ENCODE measurements at regions not wholly inside any gene's neighbourhood (a gene's known extent, or its start where the extent isn't known, plus 50 kb on each side); places are given as distances from the start of the nearest gene placed in this dataset.
"Not testable (repeated sequence)": the region's sequence is repeated elsewhere in the genome, so short reads cannot be mapped to it uniquely, and the experiment has no call there.

GRCh38 chr10:118911363-118911762, 118.2 kb upstream of the NANOS1 start:
- DNase-seq (ENCODE audit: extremely low spot score, insufficient read length, low read depth), result no peak

GRCh38 chr10:118912961-118913600, 116.4 kb upstream of the NANOS1 start:
- FAIRE-seq (no peak), DNase-seq (ENCODE audit: extremely low spot score, insufficient read length, low read depth) (no peak)

More at GRCh38 chr10:118911363-118911762, 118.2 kb upstream of the NANOS1 start:
- no peak for FAIRE-seq

- FAIRE-seq, result no peak
These were observed 115.7 kb upstream of the NANOS1 start for GRCh38 chr10:118913825-118914224.

GRCh38 chr10:118914629-118915028, 114.9 kb upstream of the NANOS1 start:
- no peak for DNase-seq (ENCODE audit: extremely low spot score, insufficient read length, low read depth)
- no peak for FAIRE-seq

More at GRCh38 chr10:118913825-118914224, 115.7 kb upstream of the NANOS1 start:
- no peak for DNase-seq (ENCODE audit: extremely low spot score, insufficient read length, low read depth)

- FAIRE-seq, result no peak
- no peak for DNase-seq (ENCODE audit: extremely low spot score, insufficient read length, low read depth)
These were observed 114.4 kb upstream of the NANOS1 start for GRCh38 chr10:118915161-118915560.

GRCh38 chr10:118916777-118917176, 112.7 kb upstream of the NANOS1 start:
- DNase-seq (ENCODE audit: extremely low spot score, insufficient read length, low read depth) (no peak), FAIRE-seq (no peak)

- FAIRE-seq (no peak), DNase-seq (ENCODE audit: extremely low spot score, insufficient read length, low read depth) (no peak)
These were observed 111.8 kb upstream of the NANOS1 start for GRCh38 chr10:118917701-118918100.

- FAIRE-seq (no peak), DNase-seq (ENCODE audit: extremely low spot score, insufficient read length, low read depth) (no peak)
These were observed 111.4 kb upstream of the NANOS1 start for GRCh38 chr10:118918116-118918515.

GRCh38 chr10:118918587-118918986, 110.9 kb upstream of the NANOS1 start:
- DNase-seq (ENCODE audit: extremely low spot score, insufficient read length, low read depth) (no peak), FAIRE-seq (no peak)

- FAIRE-seq, result no peak
These were observed 109.3 kb upstream of the NANOS1 start for GRCh38 chr10:118920206-118920605.

GRCh38 chr10:118922226-118922625, 107.3 kb upstream of the NANOS1 start:
- DNase-seq (ENCODE audit: extremely low spot score, insufficient read length, low read depth) (no peak), FAIRE-seq (no peak)

More at GRCh38 chr10:118920206-118920605, 109.3 kb upstream of the NANOS1 start:
- no peak for DNase-seq (ENCODE audit: extremely low spot score, insufficient read length, low read depth)

- FAIRE-seq, result no peak
- DNase-seq (ENCODE audit: extremely low spot score, insufficient read length, low read depth), result no peak
These were observed 106.5 kb upstream of the NANOS1 start for GRCh38 chr10:118922972-118923371.

GRCh38 chr10:118924493-118924892, 105.0 kb upstream of the NANOS1 start:
- DNase-seq (ENCODE audit: extremely low spot score, insufficient read length, low read depth) (no peak), FAIRE-seq (no peak)

GRCh38 chr10:118925404-118926071, 104.0 kb upstream of the NANOS1 start:
- DNase-seq (ENCODE audit: extremely low spot score, insufficient read length, low read depth), result no peak
- FAIRE-seq, result no peak

- no peak for FAIRE-seq
These were observed 103.5 kb upstream of the NANOS1 start for GRCh38 chr10:118926072-118926417.

GRCh38 chr10:118926441-118926840, 103.1 kb upstream of the NANOS1 start:
- FAIRE-seq (no peak), DNase-seq (ENCODE audit: extremely low spot score, insufficient read length, low read depth) (no peak)

More at GRCh38 chr10:118926072-118926417, 103.5 kb upstream of the NANOS1 start:
- DNase-seq (ENCODE audit: extremely low spot score, insufficient read length, low read depth), result no peak

- no peak for FAIRE-seq
- no peak for DNase-seq (ENCODE audit: extremely low spot score, insufficient read length, low read depth)
These were observed 102.6 kb upstream of the NANOS1 start for GRCh38 chr10:118926903-118927302.

GRCh38 chr10:118927321-118927720, 102.2 kb upstream of the NANOS1 start:
- DNase-seq (ENCODE audit: extremely low spot score, insufficient read length, low read depth), result no peak
- no peak for FAIRE-seq

- FAIRE-seq, result no peak
- no peak for DNase-seq (ENCODE audit: extremely low spot score, insufficient read length, low read depth)
These were observed 98.9 kb upstream of the NANOS1 start for GRCh38 chr10:118930614-118931013.

GRCh38 chr10:118931436-118931835, 98.1 kb upstream of the NANOS1 start:
- DNase-seq (ENCODE audit: extremely low spot score, insufficient read length, low read depth) (no peak), FAIRE-seq (no peak)

- not testable (repeated sequence) for FAIRE-seq; DNase-seq (ENCODE audit: extremely low spot score, insufficient read length, low read depth)
These were observed 97.4 kb upstream of the NANOS1 start for GRCh38 chr10:118932154-118932553.

- DNase-seq (ENCODE audit: extremely low spot score, insufficient read length, low read depth) (no peak), FAIRE-seq (no peak)
These were observed 92.3 kb upstream of the NANOS1 start for GRCh38 chr10:118937226-118937625.
